ENCODE measurements at regions not wholly inside any gene's neighbourhood (a gene's known extent, or its start where the extent isn't known, plus 50 kb on each side); places are given as distances from the start of the nearest gene placed in this dataset.

GRCh38 chr9:80378669-80379293, 807.0 kb downstream of the TLE4 start:
- Mint-ChIP-seq H3K4me1 (ENCODE audit: low read depth) (peaks cover 12% of the 10 kb centered on the region), H3K27me3 (ENCODE audit: low read depth) (no peaks in the 10 kb centered on the region), H3K27ac (ENCODE audit: unreplicated experiment) (no peak overlapping the region), H3K36me3 (ENCODE audit: low read depth) (no peaks in the 10 kb centered on the region), H3K4me3 (ENCODE audit: unreplicated experiment) (no peak overlapping the region), H3K9me3 (ENCODE audit: low read depth) (no peaks in the 10 kb centered on the region)
- no peak for TF ChIP-seq CTCF (IDR thresholded peaks at IDR 0.05)
- no peak for DNase-seq (ENCODE audit: low spot score)

GRCh38 chr9:80376180-80376579, 804.4 kb downstream of the TLE4 start:
- no peaks in the 10 kb centered on the region for H3K27me3 Mint-ChIP-seq (ENCODE audit: low read depth)
- H3K27ac Mint-ChIP-seq (ENCODE audit: unreplicated experiment): no peak overlapping the region
- H3K36me3 Mint-ChIP-seq (ENCODE audit: low read depth): no peaks in the 10 kb centered on the region
- TF ChIP-seq CTCF (IDR thresholded peaks at IDR 0.05): no peak
- H3K4me1 Mint-ChIP-seq (ENCODE audit: low read depth): no peaks in the 10 kb centered on the region
- H3K9me3 Mint-ChIP-seq (ENCODE audit: low read depth): no peaks in the 10 kb centered on the region
- DNase-seq (ENCODE audit: low spot score): no peak
- H3K4me3 Mint-ChIP-seq (ENCODE audit: unreplicated experiment): no peak overlapping the region

- no peak for TF ChIP-seq CTCF (IDR thresholded peaks at IDR 0.05)
- H3K9me3 Mint-ChIP-seq (ENCODE audit: low read depth): no peaks in the 10 kb centered on the region
- no peaks in the 10 kb centered on the region for H3K27me3 Mint-ChIP-seq (ENCODE audit: low read depth)
- no peaks in the 10 kb centered on the region for H3K36me3 Mint-ChIP-seq (ENCODE audit: low read depth)
- DNase-seq (ENCODE audit: low spot score): no peak
- H3K27ac Mint-ChIP-seq (ENCODE audit: unreplicated experiment): no peak overlapping the region
- no peaks in the 10 kb centered on the region for H3K4me1 Mint-ChIP-seq (ENCODE audit: low read depth)
- no peak overlapping the region for H3K4me3 Mint-ChIP-seq (ENCODE audit: unreplicated experiment)
Observed at GRCh38 chr9:80375477-80375876, 803.7 kb downstream of the TLE4 start.

GRCh38 chr9:80369641-80370040, 797.9 kb downstream of the TLE4 start:
- Mint-ChIP-seq H3K9me3 (ENCODE audit: low read depth) (peaks cover 12% of the 10 kb centered on the region), H3K36me3 (ENCODE audit: low read depth) (peaks cover 2% of the 10 kb centered on the region), H3K4me3 (ENCODE audit: unreplicated experiment) (no peak overlapping the region), H3K27me3 (ENCODE audit: low read depth) (peaks cover 3% of the 10 kb centered on the region), H3K4me1 (ENCODE audit: low read depth) (peaks cover 4% of the 10 kb centered on the region), H3K27ac (ENCODE audit: unreplicated experiment) (no peak overlapping the region)
- no peak for TF ChIP-seq CTCF (IDR thresholded peaks at IDR 0.05)
- DNase-seq (ENCODE audit: low spot score): no peak

GRCh38 chr9:80366626-80367025, 794.9 kb downstream of the TLE4 start:
- Mint-ChIP-seq H3K27ac (ENCODE audit: unreplicated experiment) (no peak overlapping the region), H3K36me3 (ENCODE audit: low read depth) (peaks cover 5% of the 10 kb centered on the region), H3K9me3 (ENCODE audit: low read depth) (peaks cover 14% of the 10 kb centered on the region), H3K4me1 (ENCODE audit: low read depth) (peaks cover 7% of the 10 kb centered on the region), H3K27me3 (ENCODE audit: low read depth) (peaks cover 3% of the 10 kb centered on the region), H3K4me3 (ENCODE audit: unreplicated experiment) (no peak overlapping the region)
- TF ChIP-seq CTCF (IDR thresholded peaks at IDR 0.05): no peak
- no peak for DNase-seq (ENCODE audit: low spot score)

Data from chondrocyte (in vitro differentiated cells).